Activated CD8-positive, alpha-beta memory T cell treated with anti-CD3 and anti-CD28 coated beads for 4 hours (primary cell): ENCODE measurements at regions not wholly inside any gene's neighbourhood (a gene's known extent, or its start where the extent isn't known, plus 50 kb on each side); places are given as distances from the start of the nearest gene placed in this dataset.

Experiments
- DNase-seq, 2 donors: peaks; one replicate each; pipeline ENCODE4 v3.0.0-alpha.2; 2020; ENCODE audit warnings: low read depth in 2 of 2

GRCh38 chr1:208419746-208420420 is 175.7 kb upstream of the PLXNA2 start:
- no peak for DNase-seq

DNA sequence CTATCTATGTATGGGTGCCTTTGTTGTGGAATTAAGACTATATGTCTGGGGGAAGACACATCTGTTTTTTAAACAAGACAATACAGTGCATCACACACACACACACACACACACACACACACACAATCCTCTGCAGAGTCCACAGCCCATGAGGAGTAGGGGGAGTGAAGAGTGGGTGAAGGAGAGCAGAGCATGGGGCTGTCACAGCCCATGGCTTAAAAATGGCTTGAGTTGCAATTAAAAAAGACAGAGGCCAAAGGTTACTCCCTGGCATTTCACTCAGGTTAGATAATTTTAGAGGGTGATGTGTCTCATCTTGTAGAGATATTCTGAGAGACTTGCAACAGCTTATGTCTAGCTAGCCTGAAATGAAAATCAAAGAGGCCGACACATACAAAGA is 176.5 kb upstream of the PLXNA2 start:
- no peak for DNase-seq

GRCh38 chr1:208421486-208421885 is 177.3 kb upstream of the PLXNA2 start:
- no peak for DNase-seq

GRCh38 chr1:208423526-208423925 is 179.3 kb upstream of the PLXNA2 start:
- no peak for DNase-seq

DNA sequence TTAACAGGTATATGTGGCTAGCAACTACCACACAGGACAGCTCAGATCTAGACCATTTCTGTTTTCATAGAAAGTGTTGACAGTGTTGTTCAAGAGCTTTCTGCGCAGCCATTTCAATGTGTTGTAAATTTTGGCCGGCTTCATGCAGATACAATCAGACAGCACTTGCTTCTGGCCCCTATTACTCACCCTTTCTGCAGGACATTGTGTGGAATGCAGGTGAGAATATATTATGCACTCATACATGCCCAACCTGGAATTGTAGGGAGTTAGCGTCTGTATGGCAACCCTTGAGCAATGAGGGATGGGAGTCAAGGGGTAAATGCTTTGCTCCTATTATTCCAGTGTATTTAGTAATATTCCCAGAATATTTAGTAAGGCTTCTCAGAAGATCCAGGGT is 180.9 kb upstream of the PLXNA2 start:
- no peak for DNase-seq

DNA sequence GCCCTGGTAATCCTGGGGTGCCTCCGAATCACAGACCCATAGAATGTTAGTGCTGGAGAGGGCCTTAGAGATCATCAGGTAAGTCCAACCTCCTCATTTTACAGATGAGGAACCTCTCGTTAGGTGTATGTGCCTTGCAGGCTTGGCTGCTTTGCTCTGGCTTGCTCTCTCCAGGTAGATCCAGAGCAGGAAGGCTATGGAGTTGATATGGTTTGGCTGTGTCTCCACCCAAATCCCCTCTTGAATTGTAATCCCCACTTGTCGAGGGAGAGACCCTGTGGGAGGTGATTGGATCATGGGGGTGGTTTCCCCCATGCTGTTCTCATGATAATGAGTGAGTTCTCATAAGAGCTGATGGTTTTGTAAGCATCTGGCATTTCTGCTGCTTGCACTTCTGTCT is 186.0 kb upstream of the PLXNA2 start:
- no peak for DNase-seq

DNA sequence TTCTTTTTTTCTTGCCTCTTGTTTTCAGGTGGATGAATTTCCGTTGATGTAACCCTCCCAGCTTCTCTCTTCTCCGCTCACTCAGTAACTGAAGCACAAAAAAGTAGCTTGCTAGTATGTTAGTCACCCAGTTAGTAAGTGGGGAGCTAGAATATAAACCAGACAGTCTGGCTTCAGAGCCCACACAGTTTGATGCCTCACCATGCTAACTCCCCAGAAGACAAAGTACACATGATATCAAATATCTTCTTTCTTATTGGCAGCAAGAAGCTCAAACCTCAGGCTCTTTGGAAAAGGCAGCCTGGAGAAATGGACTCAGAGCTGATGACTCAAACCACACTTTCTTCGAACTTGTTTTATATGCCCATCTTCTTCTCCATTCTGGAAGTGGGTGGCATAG is 187.5 kb upstream of the PLXNA2 start:
- no peak for DNase-seq

- no peak for DNase-seq
These were observed 188.2 kb upstream of the PLXNA2 start for GRCh38 chr1:208432346-208432745.

GRCh38 chr1:208433086-208433485 is 188.9 kb upstream of the PLXNA2 start:
- no peak for DNase-seq

DNA sequence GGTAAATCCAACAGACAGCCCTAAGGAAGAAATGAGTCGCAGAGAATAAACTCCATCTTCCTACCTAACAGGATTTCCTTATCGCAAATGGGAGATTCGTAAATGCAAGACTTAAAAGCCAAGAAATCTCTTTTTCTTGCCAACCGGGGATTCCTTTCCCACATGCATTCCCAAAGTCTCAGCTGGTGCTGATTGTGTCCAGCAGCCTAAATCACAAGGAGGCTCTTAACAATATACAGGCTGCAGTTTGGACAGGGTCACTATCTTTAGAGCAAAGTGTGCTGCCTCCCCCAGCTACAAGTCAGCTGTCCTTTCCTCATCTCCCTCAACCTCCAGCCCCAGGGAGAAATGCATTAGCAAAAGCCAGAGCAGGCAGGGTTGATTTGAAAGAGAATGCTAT is 189.8 kb upstream of the PLXNA2 start:
- no peak for DNase-seq

GRCh38 chr1:208437401-208437800 is 193.2 kb upstream of the PLXNA2 start:
- DNase-seq, result no peak

DNA sequence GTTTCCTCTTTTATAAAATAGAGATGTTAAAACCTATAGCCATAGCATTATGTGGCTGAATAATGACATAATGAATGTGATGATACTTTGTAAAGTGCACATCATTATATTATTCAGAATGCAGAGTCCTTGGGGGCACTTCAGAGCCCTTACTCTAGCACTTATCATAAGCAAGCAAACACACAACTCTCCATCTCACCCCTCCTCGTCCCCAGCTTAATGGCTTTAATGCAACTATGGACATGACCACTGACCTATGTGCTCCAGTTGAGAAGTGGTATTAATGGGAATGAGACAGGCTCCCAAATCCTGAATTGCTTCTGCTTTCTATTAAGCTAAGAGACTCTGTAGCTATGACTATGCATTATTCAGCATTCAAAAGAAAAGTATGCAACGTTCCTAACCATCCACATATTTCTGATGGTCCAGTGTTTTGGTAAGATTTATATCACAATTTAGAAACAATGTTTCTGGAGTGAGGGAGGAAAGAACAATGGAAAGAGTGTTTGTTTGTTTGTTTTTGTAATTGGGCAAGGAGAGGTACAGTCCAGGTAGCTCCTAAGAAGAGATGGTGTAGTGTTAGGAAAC is 194.0 kb upstream of the PLXNA2 start:
- DNase-seq, result no peak

DNA sequence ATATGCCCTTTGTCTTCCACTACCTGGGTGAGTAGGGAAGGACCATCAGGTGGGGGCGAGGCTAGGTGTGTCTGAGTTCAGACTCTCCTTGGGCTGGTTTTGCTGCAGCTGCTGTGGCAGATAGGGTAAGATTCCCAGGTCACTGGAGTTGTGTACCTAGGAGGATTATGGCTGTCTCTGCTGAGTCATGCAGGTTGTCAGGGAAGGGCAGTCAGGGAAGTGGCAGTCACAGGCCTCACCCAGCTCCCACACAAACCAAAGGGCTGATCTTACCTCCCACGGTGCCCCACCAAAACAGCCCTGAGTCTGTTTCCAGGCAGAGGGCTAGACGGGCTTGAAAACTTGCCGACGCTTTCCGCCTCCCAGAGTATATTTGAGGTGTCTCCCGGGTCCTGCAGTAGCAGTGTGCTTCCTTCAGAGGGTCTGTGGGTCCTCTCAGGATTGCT is 201.6 kb upstream of the PLXNA2 start:
- no peak for DNase-seq

- DNase-seq, result no peak
These were observed 202.1 kb upstream of the PLXNA2 start for GRCh38 chr1:208446271-208446691.

DNA sequence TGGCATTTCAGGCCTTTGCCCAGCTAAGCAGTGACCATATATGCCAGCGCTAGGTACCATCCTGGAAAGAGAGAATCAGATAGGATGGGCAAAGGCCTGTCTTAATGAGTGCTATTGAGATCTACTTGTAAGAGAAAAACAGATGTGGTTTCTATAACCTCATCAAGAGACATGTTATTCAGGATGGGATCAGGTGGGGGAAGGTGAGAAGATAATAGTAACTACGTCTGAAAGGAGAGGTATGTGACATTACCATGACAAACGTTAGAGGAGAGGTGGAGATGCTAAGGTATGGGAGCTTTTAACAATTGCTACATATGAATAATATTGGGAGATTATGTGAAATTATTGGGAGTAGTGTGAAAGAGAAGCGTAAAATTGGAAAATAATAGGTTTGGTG is 204.2 kb upstream of the PLXNA2 start:
- DNase-seq, result no peak

- no peak for DNase-seq
These were observed 205.8 kb upstream of the PLXNA2 start for GRCh38 chr1:208449951-208450350.

- DNase-seq, result no peak
These were observed 206.8 kb upstream of the PLXNA2 start for GRCh38 chr1:208450958-208451357.

DNA sequence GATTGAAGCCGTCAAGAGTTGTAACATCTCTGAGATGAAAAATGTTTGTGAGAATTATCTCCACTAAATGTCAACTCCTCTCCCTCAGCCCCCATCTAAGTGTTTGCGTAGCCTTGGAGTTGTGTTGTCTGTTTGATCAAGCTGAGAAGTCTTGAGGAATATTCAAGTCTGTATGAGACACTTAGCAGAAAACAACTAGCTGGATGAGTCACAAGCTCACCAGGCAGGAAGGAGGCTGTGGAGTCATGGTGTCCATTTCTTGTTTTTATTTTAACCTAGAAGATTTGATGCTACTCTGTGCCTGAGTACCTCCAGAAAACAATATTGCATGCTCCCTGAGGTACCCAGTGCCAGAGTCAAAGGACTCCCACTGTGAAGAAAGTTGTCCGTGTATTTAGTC is 211.6 kb upstream of the PLXNA2 start:
- no peak for DNase-seq

- no peak for DNase-seq
These were observed 212.3 kb upstream of the PLXNA2 start for GRCh38 chr1:208456487-208456886.

DNA sequence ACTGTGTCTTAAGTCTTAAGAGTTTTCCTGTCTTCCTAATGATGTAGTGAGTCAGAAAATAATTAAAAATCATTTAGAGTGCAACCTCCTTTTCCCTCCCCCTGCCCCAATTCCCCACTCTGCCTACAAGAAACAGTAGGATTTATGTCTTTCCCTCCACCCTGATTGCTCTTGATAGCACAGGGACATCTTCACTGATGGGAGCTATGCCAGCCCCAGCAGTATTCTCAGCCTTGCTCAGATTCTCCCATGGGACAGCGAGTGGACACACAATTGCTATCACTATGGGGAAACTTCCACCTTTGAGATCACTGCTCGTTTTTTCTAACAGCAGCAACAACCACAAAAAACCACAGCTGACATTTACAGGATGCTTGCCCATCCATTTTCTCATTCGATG is 216.6 kb upstream of the PLXNA2 start:
- no peak for DNase-seq

GRCh38 chr1:208461680-208462079 is 217.5 kb upstream of the PLXNA2 start:
- DNase-seq, result no peak

DNA sequence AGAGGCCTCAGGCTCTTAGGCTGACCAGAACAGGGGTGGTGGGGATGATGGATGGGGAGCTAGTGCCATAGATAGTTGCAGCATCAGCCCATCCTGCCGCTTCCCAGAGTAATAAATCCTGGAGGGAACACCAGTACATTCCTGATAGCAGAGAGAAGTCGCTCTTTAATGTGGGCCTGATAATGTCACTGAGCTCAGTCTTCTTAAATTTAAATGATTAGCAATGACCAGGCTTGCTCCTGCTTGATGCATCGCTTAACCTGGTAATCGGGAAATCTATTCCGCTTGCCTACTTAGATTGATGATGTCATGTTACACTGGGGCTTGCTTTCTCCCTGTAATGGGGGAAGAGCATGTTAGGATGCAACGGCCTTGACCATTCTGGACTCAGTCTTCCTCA is 218.6 kb upstream of the PLXNA2 start:
- DNase-seq, result no peak

- no peak for DNase-seq
These were observed 221.1 kb upstream of the PLXNA2 start for GRCh38 chr1:208465266-208465665.
